HG03469 (cell line): ENCODE measurements at regions not wholly inside any gene's neighbourhood (a gene's known extent, or its start where the extent isn't known, plus 50 kb on each side); places are given as distances from the start of the nearest gene placed in this dataset.

Source experiments
- ATAC-seq: cut with Tn5 transposase; IDR thresholded peaks from one replicate; pipeline ENCODE4 v1.9.1; 2021; ENCODE audit warnings: mild to moderate bottlenecking, moderate library complexity, moderate number of reproducible peaks; ENCODE audit not compliant: unreplicated experiment

DNA sequence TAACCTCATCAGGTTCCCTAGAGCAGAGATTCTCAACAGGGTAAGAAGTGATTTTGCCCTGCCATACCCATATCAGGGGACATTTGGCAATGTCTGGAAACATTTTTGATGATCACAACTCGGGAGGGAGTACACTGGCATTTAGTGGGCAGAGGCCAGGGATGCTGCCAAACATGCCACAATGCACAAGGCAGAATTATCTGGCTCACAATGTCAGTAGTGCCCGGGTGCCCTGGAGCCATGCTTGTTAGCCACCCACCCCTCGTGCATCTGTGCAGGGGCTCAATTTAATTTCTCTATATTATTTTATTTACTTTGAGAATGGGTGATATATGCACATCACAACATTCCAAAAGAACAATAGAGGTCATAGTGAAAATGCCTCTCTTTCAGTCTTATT lies 82.0 kb upstream of the DHX15 start:
- no peak for ATAC-seq

DNA sequence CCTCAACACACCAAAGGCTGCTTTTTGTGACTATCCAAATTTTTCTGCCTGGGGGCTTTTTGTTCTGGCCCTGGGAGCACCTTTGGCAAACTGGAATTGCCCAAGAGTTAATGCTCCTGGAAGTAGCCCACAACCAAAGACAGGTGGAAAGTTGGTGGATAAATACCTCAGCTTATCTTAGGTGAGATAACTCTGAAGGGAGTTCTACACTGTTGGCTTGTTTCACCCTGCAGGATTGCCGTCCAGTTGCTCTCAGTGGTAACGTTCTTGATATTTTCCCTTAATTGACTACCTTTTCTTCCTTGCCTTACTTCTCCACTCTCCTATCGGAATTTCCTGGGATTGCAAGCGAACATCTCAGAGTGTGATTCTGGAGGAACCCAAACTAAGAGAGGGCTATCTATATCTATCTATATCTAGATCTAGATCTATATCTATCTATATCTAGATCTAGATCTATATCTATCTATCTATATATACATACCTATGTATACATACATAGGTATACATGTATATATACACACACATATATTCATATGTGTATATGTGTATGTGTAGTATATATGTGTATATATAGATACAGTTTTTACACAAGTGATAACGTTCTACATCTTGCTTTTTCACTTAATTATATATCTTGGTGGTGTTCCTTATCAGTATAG lies 82.6 kb upstream of the DHX15 start:
- ATAC-seq: no peak

DNA sequence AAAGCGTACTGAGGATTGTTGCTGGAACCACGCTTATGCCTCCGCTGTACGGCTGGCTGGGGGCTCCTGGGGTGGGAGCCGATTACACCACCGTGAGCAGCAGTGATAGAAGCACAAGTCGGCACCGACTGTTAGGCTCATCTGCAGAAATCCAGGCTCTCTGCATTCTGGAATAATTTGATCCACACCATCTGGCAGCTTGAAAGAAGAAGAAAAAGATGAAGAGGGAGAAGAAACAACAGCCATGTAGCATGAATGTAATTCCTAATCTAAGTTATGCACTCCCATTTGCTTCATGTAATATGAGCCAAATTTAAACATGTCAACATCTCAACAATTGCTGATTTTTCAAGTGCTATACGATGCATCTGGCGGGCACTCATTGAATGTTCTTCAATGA lies 84.6 kb upstream of the DHX15 start:
- no peak for ATAC-seq

DNA sequence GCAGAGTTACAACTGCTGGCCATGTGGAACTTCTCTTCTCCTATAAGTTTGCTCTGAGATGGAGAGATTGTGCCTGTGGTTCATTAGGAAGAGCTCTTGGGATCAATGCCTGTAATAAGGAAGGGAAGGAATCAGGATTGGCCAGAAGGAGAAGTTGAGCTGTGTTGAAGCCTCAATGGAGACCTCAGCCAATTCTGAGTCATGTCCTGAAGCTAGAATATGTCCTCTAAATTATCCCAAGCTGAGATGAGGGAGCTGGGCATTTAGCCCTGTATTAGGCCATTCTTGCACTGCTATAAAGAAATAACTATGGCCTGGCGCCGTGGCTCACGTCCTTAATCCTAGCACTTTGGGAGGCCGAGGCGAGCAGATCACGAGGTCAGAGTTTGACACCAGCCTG lies 85.4 kb upstream of the DHX15 start:
- ATAC-seq: no peak

DNA sequence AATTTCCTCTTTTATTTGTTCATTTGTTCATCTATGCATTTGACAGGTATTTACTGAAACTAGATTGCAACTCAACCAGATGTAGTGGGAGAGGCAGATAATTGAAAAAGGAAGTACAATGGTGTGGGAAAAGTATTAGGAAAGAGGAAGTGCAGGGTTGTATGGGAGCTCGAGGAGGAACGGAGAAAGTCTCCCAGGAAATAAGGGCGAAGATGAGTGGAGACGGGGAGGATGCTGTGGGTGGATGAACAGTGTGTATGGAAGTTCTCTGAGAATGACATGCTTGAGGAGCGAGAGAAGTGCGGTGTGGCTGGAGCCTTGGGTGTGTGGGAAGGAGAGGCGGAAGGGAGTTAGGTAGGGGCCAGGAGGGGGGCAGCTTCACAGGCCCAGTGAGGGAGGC lies 87.5 kb upstream of the DHX15 start:
- ATAC-seq: no peak

DNA sequence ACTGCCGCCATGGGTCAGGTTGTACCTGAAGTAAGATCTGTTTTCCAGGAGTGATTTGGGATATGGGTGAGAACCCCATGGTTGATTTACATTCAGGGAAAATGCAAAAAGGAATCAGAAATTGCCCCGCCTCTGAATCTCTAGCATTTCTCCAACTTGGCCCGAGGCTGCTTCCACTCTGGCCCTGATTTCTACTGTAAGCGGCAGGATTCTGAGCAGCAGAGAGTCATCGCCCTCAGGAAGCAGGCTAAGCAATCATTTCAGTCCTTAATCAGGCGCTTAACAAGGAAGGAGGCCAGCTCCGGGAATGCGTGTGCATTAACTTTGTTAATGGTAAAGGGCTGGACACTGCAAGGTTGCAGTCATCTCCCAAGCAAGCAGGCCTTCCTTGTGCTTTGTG lies 88.5 kb upstream of the DHX15 start:
- ATAC-seq: no peak

DNA sequence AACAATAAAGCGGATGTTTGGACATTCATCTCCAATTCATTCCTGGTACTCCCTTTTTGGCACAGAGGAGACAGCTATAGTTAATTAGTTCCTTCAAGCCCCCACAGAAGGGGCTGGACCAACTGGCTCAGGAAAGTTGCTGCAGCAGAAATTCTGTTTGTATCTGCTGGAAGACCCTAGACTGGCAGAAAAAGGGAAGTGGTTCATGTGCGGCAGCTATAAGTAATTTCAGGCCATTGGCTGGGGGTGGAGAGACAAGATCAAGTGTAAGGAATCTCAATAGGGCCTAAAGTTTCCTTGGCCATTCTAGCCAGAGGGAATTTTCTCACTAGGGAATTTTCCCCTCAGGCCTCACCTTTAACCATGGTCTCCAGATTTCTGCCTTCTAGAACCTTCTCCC lies 89.9 kb upstream of the DHX15 start:
- no peak for ATAC-seq

DNA sequence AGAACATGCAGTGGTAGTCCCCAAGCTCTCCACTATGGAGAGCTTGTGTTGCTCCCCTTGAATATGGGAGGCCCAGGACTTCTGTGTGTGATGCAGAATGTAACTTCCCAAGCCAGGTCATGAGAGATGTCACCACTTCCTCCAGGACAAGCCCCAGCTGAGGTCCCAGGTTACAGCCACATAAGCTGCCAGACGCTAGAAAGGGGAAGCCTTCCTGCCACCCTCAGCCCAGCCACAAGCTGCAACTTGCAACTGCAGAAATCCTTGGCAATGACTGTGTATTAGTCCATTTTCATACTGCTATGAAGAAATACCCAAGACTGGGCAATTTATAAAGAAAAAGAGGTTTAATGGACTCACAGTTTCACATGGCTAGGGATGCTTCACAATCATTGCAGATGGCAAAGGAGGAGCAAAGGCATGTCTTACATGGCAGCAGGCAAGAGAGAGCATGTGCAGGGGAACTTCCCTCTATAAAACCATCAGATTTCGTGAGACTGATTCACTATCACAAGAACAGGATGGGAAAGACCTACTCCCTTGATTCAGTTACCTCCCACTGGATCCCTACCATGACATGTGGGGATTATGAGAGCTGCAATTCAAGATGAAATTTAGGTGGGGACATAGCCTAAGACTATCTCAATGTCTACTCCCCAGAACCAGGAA lies 91.5 kb upstream of the DHX15 start:
- no peak for ATAC-seq

DNA sequence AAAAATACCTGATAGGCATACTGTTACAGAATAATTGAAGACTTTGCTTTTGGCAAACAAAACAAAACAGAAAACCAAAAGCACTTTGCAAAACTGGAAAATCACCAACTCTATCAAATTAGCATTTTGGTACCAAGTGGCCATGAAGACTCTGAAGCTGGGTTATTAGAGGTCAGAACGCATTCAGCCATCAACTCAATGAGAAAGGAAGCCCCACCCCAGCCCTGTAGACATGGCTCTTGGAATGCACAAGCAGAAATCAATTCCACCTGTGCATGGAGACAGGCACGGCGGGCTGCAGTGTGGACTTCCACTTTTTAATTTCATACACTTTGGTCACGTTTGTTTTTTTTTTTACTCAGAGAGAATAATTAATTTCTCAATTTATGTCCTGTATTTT lies 93.6 kb upstream of the DHX15 start:
- ATAC-seq: no peak

DNA sequence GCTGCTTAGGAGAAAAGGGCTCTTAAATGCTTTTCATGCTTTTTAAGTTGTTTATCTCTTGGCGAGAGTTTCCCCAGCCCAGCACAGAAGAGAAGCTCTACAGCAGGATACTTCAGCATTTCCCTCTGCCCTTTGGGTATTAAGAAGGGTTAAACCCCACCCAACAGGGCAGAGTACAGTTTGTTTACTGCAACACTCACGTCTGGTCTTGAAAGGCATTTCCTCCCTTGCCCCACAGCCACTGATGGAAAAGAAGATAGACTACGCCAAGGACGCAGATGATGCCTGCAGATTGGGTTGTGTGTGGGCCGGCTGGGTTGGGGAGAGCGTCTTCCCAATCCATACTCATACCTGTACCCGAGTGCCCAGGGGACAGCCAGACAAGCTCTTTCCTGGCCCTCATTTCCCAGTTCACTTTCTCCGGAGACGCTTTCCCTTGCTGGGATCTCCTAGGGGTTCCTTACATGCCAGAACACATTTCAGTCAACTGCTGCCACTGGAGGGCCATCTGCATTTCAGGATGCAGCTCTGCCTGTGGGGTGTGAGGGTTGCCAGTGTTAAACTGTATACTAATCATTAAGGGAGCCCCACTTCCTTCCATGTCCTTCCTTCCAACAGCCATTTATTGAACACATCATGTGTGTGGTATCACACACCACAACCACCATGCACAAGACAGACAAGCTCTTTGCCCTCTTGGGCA lies 96.5 kb upstream of the DHX15 start:
- ATAC-seq: no peak

DNA sequence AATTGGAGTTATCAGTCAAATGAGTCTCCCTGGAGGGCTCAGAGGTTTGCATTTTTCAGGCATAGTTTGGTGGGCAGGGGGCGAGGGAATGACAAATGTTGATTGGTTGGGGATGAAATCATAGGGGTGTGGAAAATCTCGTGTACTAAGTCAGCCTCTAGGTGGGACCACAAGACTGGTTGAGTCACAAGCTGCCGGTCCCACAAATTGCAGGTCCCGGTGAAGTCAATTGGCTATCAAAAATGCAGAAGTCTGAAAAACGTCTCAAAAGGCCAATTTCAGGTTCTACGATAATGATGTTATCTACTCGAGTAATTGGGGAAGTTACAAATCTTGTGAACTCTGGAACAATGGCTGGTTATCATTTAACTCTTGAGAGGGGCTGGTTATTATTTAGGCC lies 98.8 kb upstream of the DHX15 start:
- ATAC-seq: no peak

DNA sequence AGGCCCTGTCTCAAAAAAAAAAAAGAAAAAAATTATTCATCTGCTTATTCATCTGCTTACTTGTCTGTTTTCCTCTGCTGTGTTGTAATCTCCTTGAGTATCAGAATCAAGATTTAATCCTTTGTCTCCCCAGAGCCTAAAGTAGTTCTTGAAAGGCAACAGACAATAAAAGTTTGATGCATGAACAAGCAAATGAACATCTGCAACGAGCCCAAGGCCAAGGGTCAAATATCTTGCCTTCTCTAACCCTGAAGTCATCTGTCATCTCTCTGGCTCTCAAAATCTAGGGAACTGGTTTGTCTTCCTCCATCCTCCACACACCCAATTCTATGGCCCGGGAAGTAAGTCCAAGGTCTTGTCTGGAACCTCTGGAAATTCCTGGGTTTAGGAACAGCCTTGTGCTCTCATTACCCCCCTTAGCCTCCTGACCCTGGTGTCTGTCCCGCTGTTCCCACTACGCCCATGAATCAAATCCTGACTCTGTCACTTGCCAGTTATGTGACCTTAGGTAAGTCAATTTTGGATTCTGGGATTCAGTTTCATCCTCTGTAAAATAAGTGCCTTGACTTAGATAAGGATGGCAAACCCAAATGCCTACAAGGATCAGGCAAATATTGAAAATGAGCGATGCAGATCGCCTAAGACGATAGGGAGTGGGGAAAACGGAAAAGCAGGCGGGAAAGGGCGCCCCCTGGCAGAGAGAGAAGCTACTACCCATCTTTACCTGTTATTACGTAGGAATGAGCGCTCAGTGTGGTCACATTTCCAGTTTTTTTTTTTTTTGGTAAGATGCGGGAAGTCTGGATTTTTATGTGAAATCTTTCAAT lies 102.7 kb upstream of the DHX15 start:
- no peak for ATAC-seq

DNA sequence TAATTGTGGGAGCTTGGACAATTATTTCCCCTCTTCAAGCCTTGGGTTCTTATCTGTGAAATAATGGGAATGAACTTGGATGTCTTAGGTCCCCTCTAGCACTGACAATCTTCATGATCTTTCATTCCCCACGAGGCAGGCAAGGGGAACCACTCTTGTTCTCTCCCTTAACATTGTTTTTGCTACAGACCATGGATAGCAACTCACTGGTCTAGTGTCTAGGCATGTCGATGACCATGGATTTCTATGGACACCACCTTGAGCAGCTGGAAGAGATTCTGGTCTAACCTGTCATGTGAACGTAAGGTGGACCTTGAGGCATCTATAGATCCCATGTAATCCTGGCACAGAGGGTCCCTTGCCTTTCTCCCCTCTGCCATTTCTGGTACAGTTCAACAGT lies 104.1 kb upstream of the DHX15 start:
- no peak for ATAC-seq

DNA sequence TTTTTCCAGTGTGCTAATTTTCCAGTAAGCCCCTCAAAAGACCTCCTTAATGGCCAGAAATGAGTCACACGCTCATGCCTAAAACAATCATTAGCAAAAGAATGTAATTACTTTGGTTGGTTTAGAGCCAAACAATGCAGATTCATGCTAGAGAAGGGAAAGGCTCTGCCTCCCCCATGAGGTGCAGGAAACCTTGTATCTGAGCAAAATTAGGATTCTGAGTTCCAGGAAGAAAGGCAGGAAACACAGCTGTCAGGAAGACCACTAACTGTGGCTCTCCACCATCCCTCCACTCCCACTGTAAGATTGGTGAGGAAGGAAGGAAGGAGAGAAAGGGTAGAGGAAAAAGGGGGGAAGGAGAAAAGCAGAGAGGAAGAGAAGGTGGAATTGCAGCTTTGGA lies 104.9 kb upstream of the DHX15 start:
- no peak for ATAC-seq

DNA sequence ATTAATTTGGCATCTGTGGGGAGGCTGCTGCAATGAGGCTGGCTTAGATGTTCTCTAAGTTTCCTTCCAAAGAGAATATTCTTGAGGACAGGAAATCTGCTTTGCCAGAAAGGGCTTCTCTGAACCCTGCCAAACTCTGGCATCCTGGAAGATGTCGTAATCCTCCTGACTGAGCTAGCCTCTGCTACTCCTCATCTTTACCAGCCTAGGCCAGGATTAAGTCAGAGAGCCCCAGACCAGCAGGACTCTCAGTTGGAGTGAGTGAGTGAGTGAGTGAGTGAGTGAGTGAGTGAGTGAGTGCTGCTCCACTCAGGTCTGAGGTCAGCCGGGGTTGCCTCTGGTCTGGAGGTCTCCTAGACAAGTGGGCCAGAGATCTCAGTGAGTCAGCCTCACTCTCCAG lies 104.9 kb upstream of the SOD3 start:
- ATAC-seq: no peak

DNA sequence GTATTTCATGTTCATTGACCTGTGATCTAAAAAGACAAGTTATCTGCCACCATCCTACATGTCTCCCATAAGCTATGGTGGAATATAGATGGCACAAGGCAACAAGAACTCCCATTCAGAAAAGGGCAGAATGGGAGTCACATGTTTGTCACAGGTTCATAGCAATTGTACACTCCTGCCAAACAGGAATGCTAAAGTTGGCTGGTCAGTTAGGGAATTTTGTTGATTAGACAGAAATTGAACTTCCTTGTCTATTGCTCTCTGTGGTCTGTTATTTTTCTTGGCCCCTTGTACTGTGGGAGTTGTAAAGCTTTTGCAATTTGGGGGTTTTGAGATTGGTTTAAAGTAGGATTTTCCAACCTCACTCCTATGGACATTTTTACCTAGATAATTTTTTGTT lies 101.7 kb upstream of the SOD3 start:
- no peak for ATAC-seq

DNA sequence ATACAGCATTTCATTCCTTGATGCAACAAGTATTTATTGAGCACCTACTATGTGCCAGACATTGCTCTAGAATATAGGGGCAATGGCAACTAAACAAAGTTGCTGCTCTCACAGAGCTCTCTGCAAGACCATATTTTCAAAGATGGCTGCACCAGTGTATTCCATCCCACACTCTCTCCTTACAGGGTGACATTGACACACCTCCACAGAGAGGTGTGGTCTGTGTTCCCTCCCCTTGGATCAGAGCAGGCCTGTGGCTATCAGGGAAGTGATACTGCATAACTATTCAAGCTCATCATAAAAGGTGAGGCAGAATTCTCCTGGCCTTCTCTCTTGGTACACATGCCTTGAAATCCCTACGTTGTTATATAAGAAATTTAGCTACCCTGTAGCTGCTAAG lies 95.3 kb upstream of the SOD3 start:
- no peak for ATAC-seq

DNA sequence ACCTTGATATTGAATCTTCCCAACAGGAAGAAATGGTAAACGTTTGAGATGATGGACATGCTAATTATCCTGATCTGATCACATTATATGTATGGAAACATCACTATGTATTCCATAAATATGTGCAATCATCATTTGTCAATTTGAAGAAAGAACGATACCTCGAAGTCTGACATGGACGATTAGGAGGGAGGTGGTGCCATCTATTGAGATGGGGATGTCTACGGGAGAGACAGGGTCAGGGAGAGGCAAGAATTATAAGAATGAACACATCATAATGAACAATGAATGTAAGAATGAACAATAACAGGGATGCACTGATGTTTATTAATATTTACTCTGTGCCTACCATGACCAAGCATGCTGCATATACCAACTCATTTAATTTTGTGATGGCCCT lies 93.7 kb upstream of the SOD3 start:
- ATAC-seq: no peak

DNA sequence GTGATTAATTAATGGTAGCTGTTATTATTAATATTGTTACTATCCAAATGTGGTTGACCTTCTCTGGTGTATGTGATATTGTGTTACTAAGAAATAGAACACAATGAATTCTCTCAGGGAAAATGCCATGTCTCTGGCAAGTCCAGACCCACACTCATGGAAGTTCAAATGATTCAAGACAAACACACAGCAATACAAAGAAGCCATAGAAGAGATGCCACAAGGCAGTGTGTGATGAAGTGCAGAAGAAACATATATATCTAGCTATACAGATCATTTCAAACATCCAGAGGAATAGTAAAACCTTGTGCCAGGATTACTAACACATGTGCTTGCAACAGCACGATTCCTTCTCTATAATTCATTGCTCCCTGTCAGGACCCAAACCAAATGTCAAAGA lies 93.1 kb upstream of the SOD3 start:
- no peak for ATAC-seq

DNA sequence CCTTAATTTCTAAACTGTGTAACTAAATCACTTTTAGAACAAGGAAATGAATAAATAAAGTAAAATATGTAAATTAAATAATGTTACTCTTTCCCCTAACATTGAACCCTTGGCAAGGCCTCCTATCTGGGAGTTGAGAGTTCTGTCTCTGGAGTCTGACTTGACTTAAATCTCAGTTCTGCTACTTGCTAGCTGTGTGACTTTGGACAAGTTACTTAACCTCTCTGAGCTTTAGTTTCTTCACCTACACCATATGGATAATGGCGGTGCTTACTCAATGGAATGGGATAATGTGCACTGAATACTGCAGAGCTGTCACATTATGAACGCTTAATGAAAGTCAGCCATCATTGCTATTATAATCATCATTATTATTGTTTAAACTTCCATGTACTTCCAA lies 92.1 kb upstream of the SOD3 start:
- no peak for ATAC-seq

DNA sequence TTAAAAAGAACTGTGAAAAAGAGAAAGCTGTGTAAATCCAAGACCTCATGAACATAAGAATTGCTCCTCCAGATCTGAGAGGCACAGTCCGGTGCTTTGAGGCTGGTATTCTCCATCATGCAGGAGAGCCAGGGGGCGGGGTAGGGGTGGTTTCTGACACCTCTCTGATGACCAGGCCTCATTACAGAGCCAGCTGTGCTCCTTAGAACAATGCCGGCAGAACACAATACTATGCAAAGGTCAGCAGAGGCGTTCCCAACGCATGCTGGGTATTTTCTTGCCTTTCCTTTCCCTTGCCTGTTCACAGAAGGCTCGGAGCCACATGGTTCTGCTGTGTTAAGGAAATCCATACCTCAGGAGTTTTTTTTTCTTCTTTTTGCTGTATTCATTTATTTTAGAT lies 91.2 kb upstream of the SOD3 start:
- no peak for ATAC-seq
